SK-MEL-5 (cell line): ENCODE measurements at regions not wholly inside any gene's neighbourhood (a gene's known extent, or its start where the extent isn't known, plus 50 kb on each side); places are given as distances from the start of the nearest gene placed in this dataset.

Source experiments
- DNase-seq: peaks from one replicate; pipeline ENCODE4 v3.0.0-alpha.2; 2016; ENCODE audit warnings: low read depth, low spot score
- in situ Hi-C: cut with HindIII; loops from 2 replicates; pipeline ENCODE4 v1.10.0; 2016; ENCODE audit warnings: low sequenced_read_pairs, high pct_unique_total_duplicates, low pct_unique_long_range_greater_than_20kb

DNA sequence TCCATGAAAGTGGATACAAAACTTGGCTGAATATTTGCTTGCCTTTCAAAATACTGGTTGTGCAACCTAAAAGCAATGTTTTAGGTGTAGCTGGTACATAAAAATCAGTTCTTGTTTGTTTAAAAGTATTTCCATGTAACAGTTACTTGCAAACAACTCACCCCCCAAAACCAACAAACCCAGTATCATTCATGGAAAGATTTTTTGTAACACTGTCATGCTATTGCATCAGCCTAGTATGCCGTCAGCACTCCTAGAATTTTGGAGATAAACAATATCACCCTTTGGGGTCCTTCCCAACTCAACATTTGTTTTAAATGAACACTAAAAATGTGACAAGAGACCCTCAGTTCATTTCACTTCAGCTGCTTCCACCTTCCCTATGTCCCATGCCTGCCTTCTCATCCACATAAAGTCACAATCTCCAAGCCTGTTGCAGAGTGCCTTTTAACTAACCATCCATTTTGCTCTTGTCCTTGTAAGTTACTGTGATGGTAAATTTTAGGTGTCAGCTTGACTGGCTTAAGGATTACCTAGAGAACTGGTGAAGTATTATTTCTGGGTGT lies 425.3 kb downstream of the DUSP10 start:
- DNase-seq = no peak
- in situ Hi-C loops = no loop called here

DNA sequence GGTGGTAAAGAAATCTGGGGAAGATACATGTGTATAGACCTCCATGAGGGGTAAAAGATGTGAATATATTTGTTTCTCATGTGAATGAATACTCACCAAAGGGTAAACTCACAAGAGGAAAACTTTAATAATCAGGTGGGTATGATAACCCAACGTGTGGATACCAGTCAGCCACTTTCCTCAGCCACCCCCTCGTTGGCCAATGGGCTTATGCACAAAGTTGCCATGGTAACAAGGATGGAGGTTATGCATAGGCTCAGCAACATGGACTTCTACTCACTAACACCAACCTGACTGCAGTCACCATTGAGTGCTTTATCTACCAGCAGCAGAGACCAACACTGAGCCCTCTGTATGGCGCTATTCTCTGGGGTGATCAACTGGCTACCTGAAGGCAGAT lies 424.4 kb downstream of the DUSP10 start:
- in situ Hi-C loops = no loop called here
- no peak for DNase-seq

DNA sequence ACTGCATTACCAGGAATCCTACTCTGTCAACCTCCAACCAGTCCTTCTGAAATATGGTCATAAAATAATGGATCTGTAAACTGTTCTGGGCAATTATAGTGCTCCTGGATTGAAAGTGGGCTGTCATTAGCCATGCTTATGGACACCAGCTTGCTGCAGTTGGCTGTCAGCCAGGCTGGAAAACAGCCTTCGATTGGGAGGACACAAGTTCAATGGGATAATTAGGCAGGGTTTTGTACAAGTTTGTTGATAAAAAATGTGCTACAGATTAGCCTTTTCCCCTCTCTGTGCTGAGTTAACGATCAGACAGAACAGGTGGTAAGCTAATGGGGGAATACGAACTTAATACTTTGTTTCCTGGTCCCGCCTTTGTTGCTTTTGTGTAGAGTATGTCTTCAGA lies 413.9 kb downstream of the DUSP10 start:
- DNase-seq = no peak
- in situ Hi-C loops = no loop called here

DNA sequence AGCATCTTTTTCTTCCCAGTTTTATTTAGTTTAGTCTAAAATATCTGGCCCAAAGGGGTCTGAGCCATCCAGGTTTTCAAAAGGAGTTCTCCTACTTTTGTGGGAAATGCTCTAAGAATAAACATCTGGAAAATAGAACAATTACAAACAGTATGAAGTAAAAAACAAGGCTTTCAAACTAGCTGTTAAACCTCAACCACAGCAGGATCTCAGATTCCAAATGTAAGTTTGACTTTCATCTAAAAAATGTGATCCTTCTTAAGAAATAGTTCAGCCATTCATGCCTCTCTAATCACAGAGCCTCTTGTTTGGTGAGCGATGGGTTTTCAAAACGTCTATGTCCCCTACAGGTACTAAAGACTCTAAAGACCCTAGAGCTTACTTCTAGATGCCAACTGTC lies 413.5 kb downstream of the DUSP10 start:
- no peak for DNase-seq
- in situ Hi-C loops = no loop called here

DNA sequence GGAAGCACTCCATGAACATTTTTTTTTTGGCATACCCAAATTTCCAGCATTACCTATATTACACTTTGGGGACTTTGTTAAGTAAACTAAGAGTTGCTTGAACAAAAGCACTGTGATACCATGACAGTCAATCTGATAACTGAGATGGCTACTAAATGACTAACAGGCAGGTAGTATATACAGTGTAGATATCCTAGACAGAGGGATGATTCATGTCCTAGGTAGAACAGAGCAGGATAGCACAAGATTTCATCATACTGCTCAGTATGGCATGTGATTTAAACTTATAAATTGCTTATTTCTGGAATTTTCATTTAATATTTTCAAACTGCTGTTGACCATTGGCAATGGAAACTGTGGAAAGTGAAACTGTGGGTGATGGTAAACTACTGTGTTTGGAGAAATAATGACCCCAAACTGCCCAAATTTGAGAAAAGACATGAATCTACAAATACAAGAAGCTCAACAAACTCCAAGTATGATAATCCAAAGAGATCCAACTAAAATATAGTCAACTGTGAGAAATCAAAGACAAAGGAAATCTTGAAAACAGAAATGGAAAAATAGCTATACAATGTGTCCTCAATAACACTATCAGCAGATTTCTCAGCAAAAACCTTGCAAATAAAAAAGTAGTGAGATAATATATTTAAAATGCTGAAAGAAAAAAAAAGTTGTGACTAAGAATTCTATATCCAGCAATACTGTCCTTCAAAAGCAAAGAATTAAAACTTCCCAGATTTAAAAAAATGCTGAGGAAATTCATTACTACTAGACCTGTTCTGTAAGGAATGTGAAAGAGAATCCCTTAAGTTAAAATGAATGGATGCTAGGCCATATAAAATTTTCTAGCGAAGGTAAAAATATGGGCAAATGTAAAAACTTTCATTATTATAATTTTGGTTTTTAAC lies 410.4 kb downstream of the DUSP10 start:
- in situ Hi-C loops = no loop called here
- no peak for DNase-seq

DNA sequence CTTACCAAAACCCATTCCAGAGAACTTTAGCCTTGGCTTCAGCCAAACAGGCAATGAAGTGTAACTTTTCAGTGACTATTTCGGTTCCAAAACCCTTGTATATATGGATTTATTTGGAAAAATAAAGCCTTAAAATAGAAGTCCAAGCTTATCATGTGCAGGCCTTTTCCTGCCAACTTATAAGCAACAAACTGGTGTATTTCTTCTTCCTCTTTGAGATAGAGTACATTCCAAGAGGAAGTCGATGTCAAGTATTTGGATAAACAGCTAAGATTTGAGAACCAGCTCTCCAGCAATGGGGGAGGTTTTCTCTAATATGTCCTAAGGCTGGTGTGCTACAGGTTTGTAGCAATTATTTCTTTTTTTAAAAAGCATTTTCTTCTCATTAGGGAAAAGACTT lies 407.8 kb downstream of the DUSP10 start:
- in situ Hi-C loops = no loop called here
- no peak for DNase-seq

DNA sequence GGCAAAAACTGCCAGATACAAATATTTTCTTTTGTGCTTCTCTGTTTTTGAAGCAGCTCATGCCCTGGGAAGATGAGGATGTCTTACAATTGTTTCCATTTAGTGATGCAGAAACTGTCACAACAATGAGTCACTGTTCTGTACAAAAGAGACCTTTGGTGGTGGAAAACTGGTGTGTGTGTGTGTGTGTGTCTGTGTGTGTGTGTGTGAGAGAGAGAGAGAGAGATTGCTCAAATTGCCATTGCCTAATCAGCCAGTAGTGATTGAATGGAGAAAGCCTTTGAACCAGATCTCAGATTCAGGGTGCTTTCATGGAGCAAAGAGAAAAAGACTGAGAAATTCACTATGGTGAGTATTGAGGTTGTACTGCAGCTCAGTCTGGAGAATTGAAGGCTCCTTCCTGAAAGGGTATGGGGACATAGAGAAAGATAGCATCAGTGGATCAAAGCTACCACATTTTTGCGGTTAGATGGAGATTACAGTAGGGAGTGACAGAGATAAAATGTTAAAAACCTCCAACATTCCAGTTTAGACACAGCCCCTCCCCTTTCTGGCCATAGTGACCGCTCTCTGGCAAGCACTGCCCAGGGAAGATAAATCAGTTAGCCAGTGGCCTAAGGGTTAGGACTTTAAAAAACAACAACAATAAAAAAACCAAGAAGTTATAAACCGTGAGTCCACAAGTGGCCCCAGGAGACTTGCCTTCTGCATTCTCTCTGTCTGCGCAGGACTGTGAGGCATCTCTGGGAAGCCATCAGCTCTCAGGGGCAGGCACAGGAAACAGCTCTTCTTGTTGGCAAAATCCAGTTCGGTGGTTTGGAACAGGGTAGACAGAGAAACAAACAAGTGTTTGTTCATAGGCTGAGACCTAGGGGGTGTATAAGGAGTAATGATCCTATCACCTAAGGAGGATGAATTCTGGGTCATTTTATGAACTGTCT lies 406.5 kb downstream of the DUSP10 start:
- peak; percentile 78 for DNase-seq
- in situ Hi-C loops = no loop called here

DNA sequence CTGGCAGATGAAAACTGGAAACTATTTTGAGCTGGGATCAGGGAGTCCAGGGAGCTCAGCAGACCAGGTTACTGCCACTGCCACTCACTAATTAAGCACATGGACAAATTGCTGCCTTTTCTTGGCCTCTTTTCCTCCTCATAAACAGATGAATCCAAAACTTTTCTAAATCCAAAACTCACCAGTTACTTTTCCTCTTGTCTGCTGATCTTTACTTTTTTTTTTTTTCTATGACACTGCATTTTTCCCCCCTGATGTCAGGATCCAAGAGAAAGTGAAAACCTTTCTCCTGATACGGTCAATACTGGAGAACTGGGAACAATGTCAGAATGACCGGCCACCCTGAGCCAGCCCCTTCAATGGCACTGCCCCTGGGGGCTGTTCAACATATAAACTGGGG lies 405.8 kb downstream of the DUSP10 start:
- peak; percentile 9 for DNase-seq
- in situ Hi-C loops = no loop called here

DNA sequence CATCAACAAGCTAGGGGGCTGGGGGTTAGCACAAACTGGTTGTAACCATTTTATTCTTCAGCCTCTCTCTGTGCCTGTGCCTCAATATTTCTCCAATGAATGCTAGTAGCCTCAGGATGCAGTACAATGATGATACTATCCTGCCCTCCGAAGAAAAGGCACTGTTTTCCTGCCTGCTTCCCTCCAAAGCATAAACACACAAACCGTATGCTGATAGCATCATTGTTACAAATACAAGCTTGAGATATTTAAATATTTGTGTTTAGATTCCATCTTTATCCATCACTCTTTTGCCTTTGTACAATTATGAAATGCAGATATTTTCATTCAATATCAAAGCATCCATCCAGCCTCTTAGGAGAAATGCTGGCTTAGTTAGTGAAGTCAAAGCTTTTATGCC lies 404.8 kb downstream of the DUSP10 start:
- no peak for DNase-seq
- in situ Hi-C loops = no loop called here

DNA sequence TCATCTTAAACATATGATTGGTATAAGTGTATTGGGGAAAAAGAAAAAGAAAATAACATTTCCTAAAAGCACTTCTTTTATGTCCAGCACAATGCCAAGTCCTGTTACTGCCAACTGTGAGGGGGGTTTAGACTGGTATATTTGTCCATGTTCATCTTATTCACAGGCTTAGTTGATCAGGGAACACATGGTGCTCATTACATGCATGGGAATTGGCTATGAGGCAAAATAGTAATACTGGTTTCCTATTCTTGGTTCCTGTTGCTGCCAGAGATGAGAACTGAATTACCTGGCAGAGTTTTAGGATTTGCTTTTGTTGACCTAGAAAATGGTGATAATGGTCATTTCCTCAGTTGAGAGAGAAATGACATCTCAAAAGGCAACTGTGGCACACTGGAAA lies 398.8 kb downstream of the DUSP10 start:
- DNase-seq = no peak
- in situ Hi-C loops = no loop called here

DNA sequence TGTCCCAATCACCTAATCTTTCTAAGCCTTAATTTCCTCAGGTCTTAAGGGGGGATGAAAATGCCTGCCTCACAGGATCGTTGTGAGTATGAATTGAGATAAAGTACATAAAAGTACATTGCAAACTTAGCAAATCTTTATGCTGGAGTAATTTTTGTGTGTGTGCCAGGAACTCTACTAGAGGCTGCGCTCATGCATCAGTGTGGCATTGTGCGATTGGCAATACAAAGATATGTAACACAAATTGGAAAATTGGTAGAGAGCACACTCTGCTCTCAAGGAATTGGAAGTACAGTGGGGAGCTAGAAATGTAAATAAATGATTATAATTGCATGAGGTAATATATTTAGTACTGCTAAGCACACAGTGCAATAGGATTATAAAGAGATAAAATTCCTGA lies 398.3 kb downstream of the DUSP10 start:
- in situ Hi-C loops = no loop called here
- DNase-seq = no peak

DNA sequence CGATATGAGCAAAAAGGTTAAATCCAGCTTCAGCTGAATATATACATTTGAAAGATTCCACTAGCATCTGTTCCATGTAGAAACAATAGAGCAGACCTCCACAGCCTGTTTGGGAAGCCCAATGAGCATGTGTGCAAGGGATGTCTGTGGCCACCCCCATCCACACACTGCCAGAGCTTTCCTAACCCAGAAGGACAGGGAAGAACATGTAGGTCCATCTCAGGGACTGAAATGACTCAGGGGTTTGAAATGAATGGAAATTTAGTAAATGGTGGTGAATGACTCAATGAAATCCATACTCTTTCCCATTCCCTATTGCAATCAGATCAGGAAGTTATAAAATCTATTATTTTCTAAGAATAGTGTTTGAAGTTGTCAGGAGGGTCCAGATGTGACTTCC lies 397.2 kb downstream of the DUSP10 start:
- in situ Hi-C loops = no loop called here
- DNase-seq = no peak

DNA sequence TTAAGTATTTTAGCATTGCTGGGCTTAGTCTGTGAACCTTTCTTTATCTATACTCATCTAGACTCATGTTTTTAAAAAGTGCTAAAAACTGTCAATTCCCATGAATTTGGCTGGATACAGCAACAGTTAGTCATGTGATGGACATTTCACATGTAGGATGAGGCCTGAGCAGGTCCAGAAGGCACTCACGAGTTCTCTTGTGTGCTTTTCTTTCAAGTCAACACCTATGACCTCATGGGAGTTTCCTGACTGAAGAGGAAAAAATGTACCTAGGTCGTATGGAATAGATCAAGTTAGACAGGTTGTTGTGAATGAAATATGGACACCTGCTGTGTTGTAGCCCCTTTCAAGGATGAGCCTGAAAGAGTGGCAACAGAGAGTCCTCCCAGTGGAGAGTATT lies 394.2 kb downstream of the DUSP10 start:
- DNase-seq = no peak
- in situ Hi-C loops = no loop called here

DNA sequence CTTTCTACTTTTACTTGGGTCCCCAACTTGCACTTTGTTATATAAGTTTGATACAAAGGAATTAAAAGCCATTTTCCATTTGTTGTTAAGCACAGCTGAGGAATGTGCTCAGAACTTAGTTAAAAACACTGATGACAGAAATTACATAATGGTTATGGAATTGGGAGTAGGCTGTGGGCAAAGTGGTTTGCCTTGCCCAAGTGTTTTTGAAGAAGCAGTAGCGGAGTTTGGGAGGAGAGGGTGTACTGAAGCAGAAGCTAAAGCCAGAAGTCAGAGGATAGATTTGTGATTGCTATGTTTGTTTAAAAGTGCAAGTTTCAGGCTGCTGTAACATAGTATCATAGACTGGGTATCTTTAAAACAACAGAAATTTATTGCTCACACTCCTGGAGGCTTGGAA lies 391.8 kb downstream of the DUSP10 start:
- DNase-seq = no peak
- in situ Hi-C loops = no loop called here

DNA sequence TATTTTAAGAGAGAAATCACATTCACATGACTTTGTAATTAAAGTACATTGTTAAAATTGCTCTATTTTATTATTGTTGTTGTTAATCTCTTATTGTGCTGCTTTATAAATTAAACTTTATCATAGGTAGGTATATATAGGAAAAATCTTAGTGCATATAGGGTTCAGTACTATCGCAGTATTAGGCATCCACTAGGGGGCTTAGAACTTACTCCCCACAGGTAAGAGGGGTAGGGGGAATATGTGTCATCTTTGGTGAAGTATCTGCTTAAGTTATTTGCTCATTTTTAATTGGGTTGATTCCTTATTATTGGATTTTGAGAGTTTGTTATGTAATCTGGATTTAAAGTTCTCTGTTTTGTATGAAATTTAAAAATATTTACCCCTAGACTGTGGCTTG lies 385.2 kb downstream of the DUSP10 start:
- DNase-seq = no peak
- in situ Hi-C loops = no loop called here

DNA sequence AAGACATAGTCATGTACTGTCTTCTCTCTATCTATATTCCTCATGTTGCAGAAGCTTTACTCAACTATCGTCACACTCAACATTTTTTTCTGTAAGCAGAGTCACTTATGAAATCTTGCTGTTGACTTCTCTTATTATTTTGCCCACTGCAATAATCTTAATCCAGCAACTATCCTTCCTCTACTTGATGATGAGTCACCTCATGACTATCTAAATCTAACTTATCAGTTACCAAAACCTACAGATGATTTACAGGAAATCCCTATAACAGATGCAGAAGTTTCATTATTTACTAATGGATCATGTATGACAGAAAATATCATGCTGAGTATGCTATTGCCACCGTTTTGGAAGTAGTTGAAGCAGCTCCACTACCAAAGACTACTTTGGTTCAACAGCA lies 378.9 kb downstream of the DUSP10 start:
- in situ Hi-C loops = no loop called here
- DNase-seq = no peak

DNA sequence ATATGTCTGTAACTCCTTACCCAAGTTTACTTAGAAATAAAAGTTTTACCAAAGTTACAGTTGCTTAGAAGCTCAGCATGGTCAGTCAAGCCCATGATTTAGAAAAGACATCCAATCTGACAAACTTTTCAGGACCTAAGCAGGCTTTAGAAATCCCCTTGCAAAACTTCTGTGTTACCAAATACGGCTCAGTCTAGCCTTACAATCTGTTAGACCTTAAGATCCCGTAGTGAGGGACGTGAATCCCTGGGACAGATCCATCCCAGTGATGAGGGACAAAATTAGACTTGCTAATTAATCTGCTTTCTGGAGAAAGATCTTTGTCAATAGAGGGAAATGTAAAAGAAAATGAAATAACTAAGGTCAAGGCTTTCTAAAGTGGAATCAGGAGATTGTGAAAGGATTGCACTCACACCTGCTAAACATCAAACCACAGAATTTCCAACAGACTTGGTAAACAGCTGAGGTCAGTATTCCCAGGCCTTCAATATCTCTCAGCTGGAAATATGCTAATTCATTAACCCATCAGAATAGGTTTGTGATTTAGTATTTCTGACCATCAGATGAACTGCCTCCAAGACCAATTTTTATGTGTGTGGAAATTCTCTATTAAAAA lies 375.3 kb downstream of the DUSP10 start:
- DNase-seq = no peak
- in situ Hi-C loops = no loop called here

DNA sequence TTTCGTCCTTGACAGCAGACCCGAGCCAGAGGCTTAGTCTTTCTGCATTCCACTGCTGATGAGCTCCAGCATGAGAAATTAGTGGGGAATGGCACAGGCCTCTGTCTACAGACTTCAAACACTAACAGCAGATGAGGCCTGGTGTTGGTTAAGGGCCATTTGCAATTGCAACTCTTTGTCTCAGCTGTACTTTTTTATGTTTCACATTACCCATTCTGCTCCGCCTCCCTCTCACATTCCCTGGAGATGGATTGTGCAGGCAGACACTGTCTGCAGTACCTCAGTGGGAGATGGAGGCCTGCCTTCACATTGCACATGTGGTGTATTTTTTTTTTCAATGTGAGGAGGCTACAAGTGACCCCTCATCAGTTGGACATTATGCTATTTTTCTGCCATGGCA lies 370.2 kb downstream of the DUSP10 start:
- in situ Hi-C loops = no loop called here
- DNase-seq = no peak
